ENCODE measurements at regions not wholly inside any gene's neighbourhood (a gene's known extent, or its start where the extent isn't known, plus 50 kb on each side); places are given as distances from the start of the nearest gene placed in this dataset.
A peak's percentile ranks its signal among the peaks of the same experiment; 100 is the strongest.

DNA sequence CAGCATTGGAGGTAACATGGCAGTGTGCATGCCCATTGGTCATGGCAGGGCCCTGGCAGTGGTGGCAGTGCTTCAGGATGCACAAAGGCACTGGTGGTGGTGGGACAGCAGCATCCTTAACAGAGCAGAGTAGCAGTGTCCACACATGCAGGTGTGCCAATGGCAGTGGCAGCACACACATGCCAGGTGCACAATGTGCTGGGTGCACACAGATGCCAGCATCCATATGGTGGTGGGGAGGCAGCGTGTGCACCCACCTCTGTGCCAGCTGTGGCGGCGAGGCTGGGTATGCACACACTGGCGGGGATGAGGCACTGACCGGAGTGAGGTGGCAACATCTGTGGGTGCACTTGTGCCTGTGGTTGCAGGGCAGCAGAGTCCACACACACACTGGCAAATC, 150.6 kb downstream of the SI start:
- in situ Hi-C loops (cut with HindIII; ENCODE audit: low pct_unique_long_range_greater_than_20kb, low sequenced_read_pairs): no loop called here
- DNase-seq (ENCODE audit: low read depth, low spot score): no peak

DNA sequence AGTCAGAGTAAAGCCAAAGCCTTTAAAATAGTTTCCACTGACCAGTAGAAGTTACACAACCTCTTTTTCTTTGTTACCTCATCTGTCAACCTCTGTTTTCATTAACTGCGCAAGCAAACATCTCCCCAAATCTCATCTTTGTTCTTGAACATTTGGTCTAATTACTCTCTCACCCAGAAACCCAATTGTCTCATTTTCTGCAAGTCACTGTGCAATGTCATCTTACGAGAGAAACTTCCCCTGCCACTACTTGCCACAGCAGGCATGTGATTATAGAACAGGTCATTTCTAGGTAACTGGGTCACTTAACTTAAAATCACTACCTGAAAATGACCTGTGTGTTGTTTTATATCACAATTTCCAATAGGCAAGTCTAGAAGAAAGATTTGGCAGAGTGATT, 159.4 kb downstream of the SI start:
- no peak for DNase-seq (ENCODE audit: low read depth, low spot score)
- in situ Hi-C loops (cut with HindIII; ENCODE audit: low pct_unique_long_range_greater_than_20kb, low sequenced_read_pairs): no loop called here

DNA sequence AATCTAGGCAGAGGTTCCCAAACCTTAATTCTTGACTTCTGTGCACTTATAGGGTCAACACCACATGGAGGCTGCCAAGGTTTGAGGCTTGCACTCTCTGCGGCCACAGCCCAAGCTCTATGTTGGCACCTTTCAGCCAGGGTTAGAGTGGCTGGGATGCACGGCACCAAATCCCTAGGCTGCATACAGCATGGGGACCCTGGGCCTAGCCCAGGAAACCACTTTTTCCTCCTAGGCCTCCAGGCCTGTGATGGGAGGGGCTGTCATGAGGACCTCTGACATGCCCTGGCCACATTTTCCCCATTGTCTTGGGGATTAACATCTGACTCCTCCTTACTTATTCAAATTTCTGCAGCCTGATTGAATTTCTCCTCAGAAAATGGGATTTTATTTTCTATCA, 165.4 kb downstream of the SI start:
- DNase-seq (ENCODE audit: low read depth, low spot score): no peak
- in situ Hi-C loops (cut with HindIII; ENCODE audit: low pct_unique_long_range_greater_than_20kb, low sequenced_read_pairs): no loop called here

DNA sequence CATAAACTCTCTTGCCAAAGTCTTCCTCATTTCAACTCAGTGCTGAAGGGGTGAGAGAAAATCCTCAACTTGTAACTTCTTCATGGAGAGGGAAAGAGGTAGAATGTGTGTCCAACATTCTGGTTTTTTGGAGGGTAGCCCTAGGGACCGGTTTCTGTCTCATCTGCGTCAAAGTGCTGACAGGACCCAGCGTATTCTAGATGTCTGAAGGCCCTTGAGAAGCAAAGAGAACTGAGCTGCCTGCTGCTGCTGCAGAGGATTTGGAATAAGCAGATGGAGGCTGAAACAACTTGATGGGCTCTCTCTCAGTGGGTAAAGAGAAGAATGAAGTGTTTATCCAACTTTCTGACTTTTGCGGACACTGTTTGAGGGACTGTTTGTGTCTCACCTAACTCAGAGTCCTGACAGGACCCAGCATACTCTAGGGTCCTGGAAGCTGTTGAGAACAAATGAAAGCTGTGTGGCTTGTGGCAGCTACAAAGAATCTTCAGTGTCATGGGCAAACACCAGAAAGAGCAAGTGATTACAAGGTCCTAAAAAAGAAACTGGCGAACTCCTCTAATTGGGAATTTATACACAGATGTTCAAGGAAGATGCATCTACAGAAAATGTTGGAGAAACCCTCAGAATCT, 174.4 kb downstream of the SI start:
- in situ Hi-C loops (cut with HindIII; ENCODE audit: low pct_unique_long_range_greater_than_20kb, low sequenced_read_pairs): no loop called here
- peak; percentile 74 for DNase-seq (ENCODE audit: low read depth, low spot score)

DNA sequence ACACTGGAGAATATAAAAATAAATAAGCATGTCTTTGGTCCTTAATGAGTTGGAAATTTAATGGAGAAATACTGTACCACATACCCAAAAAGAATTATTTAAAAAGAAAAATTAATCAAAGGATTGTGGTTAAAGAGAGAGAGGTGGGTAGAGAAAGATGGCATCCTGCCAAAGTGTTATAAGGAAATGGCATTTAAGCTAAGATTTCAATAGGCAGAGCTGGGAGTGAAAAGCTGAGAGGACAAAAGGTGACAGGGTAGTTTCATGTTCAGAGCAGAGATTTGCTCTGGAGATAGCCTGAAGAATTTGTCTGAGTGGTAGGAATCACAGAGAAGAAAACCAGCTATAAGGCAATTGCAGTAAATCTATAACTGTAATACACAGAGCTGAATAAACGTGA, 181.0 kb downstream of the SI start:
- in situ Hi-C loops (cut with HindIII; ENCODE audit: low pct_unique_long_range_greater_than_20kb, low sequenced_read_pairs): no loop called here
- DNase-seq (ENCODE audit: low read depth, low spot score): peak; percentile 23

DNA sequence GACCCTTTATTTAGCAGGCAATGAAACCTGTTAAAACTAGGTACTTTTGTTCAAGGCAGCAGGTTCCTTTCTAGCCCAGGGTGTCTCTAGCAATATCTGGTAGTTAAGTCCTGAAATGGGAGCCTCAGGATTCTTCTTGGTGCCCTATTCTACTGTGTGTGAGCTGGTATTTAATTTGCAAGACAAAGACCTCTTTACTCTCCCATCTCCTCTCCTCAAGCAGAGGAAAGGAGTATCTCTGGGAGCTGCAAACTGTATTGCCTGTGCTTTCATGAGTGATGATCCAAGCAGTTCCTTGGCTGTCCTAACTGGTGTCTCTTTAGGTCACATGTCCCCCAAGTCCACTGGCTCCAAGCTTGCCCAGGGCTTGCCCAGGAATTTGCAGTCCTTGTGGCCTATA, 188.2 kb downstream of the SI start:
- in situ Hi-C loops (cut with HindIII; ENCODE audit: low pct_unique_long_range_greater_than_20kb, low sequenced_read_pairs): no loop called here
- no peak for DNase-seq (ENCODE audit: low read depth, low spot score)

DNA sequence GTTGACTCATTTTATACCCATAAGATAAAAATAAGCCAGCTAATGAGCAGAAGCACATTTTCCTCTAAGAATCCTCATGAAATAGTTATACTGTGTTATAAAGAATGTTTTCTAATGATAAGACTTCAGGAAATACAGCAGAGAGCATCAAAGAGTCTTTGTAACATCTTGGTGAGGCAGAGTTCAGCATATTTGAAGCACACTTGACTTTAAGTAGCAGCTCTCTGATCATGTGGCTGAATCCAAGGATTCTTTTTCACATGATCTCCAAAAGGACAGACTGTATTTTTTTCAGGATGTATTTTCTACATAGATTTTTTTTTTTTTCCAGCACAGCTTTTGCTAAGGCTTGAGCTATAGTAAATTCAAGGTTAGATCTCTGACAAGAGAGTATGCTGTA, 195.1 kb downstream of the SI start:
- peak; percentile 92 for DNase-seq (ENCODE audit: low read depth, low spot score)
- in situ Hi-C loops (cut with HindIII; ENCODE audit: low pct_unique_long_range_greater_than_20kb, low sequenced_read_pairs): no loop called here

DNA sequence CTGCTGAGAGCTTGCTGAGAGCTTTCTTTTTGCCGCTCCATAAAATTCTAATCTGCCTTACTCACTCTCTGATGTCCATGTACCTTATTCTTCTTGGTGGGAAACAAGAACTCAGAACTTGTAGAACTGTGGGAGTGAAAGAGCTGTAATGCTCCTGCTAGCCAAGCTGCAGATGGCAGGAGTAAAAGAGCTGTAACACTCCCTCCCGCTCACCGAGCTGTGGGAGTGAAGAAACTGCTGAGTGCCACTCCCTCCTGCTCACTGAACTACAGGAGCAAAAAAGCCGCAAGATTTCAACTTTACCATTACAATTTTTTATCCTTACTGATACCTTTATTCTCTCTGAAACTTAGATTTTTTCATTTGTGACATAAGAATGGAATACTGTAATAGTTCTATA, 199.1 kb downstream of the SI start:
- in situ Hi-C loops (cut with HindIII; ENCODE audit: low pct_unique_long_range_greater_than_20kb, low sequenced_read_pairs): no loop called here
- peak; percentile 19 for DNase-seq (ENCODE audit: low read depth, low spot score)

DNA sequence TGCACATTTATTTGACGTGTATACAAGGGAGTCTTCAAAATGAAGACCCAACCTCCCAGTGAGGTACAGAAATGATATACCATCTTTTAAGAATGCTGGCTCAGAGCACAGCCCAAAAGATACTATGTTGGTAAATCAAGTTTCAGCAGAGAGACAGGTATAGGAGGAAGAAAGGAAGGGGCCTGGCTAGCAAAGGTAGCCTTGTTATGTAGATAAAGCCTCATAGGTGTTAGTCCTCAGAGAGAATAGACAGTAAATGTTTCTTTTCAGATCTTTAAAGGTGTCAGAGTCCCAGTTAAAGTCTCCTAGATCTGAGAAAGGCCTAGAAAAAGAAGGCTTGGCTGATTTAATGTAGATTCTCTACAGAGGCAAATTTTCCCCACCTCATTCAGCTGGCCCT, 213.8 kb downstream of the SI start:
- DNase-seq (ENCODE audit: low read depth, low spot score): no peak
- in situ Hi-C loops (cut with HindIII; ENCODE audit: low pct_unique_long_range_greater_than_20kb, low sequenced_read_pairs): no loop called here

DNA sequence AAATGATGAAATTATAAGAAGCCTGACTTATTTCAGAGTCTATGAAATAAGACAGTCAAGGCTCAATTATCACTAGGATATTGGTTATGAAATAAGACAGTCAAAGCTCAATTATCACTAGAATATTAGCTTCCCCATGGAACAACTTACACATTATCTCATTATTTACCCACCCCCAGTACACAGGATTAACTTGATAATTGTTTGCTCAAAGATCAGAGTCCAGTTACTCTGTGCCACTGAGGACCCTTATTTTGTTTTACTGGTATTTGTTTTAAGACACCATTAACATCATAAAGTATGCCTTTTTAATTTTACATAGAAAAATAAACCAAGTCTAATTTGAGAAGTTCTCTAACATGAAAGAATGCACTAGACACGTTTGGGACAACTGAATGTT, 225.4 kb downstream of the SI start:
- in situ Hi-C loops (cut with HindIII; ENCODE audit: low pct_unique_long_range_greater_than_20kb, low sequenced_read_pairs): no loop called here
- DNase-seq (ENCODE audit: low read depth, low spot score): no peak

DNA sequence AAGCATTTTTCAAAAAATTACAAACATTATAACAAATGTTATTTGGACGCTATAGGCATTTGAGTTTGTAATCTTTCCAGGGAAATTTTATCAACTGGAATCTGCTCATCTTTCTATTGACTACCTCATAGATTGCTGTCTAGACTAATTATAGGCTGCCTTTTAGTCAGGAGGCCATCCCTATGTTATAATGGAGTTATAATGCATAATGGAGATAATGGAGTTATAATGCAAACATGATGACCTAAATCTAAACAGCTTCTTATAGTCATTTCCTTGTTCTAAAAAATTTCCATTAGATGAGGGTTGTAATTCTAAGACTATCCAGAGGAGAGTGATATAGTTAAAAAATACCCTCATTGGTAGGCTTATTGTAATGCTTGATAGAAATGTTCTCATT, 226.4 kb downstream of the SI start:
- in situ Hi-C loops (cut with HindIII; ENCODE audit: low pct_unique_long_range_greater_than_20kb, low sequenced_read_pairs): no loop called here
- DNase-seq (ENCODE audit: low read depth, low spot score): no peak

DNA sequence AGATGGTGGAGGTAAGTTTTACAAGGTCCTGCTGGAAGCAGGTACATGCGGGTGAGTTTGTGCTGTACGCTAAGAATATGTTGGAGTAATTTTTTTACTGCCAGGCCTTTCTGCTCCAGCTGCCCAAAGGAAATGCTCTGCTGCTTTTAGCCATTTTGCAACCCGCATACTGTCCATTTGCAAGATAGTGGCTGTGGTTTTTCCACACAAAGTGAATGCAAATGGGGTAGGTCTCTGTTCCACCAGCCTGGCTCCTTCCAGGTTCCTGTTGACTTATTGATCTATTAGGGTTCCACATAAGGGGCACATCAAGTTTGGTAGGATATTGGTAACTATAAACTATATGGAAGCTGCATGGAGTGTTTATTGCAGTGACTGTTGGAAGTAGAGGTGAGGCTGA, 227.1 kb downstream of the SI start:
- no peak for DNase-seq (ENCODE audit: low read depth, low spot score)
- in situ Hi-C loops (cut with HindIII; ENCODE audit: low pct_unique_long_range_greater_than_20kb, low sequenced_read_pairs): no loop called here

DNA sequence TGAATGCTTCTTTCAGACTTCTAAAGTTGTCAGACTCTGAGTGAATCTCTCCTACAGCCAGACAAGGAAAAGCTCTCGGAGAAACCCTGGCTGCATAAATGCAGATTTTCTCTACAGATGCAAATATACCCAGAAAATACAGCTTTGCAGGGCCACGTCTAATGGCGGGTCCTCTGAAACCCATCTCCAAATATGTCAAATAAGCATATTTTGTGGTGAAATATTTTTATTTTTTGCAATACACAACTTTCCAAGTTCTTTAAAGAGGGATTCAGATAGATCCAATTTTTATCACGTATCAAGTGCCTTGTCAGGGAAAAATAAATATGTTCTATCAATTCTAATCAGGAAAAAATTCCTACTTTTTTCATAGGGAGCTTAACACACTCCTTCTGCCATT, 229.4 kb downstream of the SI start:
- in situ Hi-C loops (cut with HindIII; ENCODE audit: low pct_unique_long_range_greater_than_20kb, low sequenced_read_pairs): no loop called here
- DNase-seq (ENCODE audit: low read depth, low spot score): no peak

DNA sequence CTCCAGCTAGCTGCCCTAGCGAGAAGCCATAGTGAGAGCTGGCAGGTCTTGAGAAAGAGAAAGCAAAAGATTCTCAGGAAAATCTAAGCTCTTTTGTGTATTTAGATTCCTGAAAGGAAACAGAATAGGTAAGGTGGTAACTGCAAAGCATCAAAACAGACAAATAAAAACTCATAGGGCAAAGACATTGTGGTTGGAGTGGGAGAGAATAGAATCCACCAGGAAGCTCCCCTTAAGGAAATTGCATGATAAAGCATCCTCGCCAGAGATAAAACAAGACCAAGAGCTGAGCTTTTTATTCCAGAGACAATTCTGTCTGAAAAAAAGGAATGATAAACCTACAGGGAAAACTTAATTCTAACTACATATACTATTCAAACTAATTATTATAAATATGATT, 232.6 kb downstream of the SI start:
- DNase-seq (ENCODE audit: low read depth, low spot score): no peak
- in situ Hi-C loops (cut with HindIII; ENCODE audit: low pct_unique_long_range_greater_than_20kb, low sequenced_read_pairs): no loop called here

DNA sequence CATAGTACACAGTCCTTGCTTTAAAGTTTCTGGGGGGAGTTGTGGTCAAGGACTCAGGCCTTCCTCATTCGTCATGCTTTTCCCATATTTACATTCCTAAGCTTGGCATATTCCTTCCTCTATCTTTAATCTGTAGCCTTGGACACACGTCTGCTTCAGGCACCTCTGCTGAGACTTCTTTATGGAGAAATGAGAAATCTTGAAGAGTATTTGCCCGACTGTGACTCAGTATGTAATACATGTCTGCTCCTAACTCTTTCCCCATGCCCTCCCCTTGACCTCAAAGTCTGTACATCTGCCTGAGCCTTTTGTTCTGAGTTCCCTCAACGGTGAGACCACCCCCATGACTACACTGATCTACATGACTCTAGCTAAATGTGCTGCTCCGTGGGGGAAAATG, 246.1 kb downstream of the SI start:
- in situ Hi-C loops (cut with HindIII; ENCODE audit: low pct_unique_long_range_greater_than_20kb, low sequenced_read_pairs): no loop called here
- no peak for DNase-seq (ENCODE audit: low read depth, low spot score)

DNA sequence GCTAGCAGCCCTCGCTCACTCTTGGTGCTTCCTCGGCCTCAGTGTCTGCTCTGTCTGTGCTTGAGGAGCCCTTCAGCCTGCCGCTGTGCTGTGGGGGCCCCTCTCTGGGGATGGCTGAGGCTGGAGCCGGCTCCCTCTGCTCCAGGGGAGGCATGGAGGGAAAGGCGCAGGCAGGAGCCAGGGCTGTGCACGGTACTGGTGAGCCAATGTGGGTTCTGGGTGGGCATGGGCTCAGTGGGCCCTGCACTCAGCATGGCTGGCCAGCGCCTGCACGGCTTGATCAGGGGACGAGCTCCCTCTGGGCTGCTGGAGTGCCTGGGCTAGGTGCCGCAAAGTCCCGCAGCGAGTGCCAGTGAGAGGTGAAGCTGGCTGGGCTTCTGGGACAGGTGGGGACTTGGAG, 260.0 kb downstream of the SI start:
- in situ Hi-C loops (cut with HindIII; ENCODE audit: low pct_unique_long_range_greater_than_20kb, low sequenced_read_pairs): no loop called here
- no peak for DNase-seq (ENCODE audit: low read depth, low spot score)

DNA sequence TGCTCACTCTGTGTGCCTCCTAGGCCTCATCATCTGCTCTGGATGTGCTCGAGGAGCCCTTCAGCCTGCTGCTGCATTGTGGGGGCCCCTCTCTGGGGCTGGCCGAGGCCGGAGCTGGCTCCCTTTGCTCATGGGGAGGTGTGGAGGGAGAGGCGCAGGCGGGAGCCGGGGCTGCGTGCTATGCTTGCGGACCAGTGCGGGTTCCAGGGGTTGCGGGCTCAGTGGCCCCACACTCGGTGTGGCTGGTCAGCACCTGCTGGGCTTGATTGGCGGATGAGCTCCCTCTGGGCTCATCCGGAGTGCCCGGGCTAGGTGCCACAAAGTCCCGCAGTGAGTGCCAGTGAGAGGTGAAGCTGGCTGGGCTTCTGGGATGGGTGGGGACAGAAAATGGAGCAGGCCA, 264.2 kb downstream of the SI start:
- no peak for DNase-seq (ENCODE audit: low read depth, low spot score)
- in situ Hi-C loops (cut with HindIII; ENCODE audit: low pct_unique_long_range_greater_than_20kb, low sequenced_read_pairs): no loop called here

DNA sequence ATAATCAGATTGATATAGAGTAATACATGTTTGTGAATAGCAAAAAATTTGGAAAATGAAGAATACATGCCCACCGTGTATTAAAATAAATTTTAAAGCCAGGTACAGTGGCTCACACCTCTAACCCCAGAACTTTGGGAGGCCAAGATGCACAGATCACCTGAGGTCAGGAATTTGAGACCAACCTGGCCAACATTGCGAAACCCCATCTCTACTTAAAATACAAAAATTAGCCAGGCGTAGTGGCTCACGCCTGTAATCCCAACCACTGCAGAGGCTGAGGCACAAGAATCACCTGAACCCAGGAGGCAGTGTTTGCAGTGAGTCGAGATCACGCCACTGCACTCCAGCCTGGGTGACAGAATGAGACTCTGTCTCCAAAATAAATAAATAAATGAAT, 266.3 kb downstream of the SI start:
- in situ Hi-C loops (cut with HindIII; ENCODE audit: low pct_unique_long_range_greater_than_20kb, low sequenced_read_pairs): no loop called here
- no peak for DNase-seq (ENCODE audit: low read depth, low spot score)

DNA sequence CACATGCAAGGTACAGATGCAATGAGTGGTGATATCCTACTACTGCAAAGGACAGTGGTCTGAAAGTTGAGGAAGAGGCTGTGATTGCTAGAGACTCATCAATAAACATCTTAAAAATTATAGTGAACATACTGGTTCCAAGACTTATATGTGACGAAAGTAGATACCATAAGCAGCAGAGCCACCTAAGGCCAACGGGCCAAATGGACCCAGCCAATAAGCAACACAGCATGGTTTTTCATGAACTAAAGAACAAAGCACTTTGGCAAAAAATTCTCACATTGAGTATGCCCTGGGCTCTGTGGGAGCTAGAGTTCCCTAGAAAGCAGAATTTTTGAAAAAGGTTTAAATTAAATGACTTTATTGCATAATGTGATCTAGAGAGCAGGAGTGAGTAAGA, 272.1 kb downstream of the SI start:
- in situ Hi-C loops (cut with HindIII; ENCODE audit: low pct_unique_long_range_greater_than_20kb, low sequenced_read_pairs): no loop called here
- DNase-seq (ENCODE audit: low read depth, low spot score): peak; percentile 36

DNA sequence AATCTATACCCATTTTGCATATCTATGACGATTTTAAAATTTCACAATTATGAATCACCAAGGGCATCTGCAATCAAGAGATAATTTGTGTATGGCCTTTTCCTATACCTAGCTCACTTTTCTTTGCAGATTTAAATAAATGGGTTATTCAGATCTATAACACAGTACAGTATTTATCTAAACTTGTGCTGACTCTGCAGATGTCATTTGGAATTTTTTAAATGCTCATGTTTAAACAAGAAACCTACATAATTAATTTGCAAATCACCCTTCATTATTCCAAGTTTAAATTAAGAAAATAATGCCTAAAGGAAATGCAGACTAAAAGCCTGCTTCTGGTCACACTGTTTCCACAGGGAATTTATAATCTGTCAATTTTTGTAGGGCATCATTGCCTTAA, 284.2 kb downstream of the SI start:
- in situ Hi-C loops (cut with HindIII; ENCODE audit: low pct_unique_long_range_greater_than_20kb, low sequenced_read_pairs): no loop called here
- DNase-seq (ENCODE audit: low read depth, low spot score): no peak

Measured in SK-MEL-5 (cell line).